ENCODE measurements at regions not wholly inside any gene's neighbourhood (a gene's known extent, or its start where the extent isn't known, plus 50 kb on each side); places are given as distances from the start of the nearest gene placed in this dataset.
"Not testable (repeated sequence)": the region's sequence is repeated elsewhere in the genome, so short reads cannot be mapped to it uniquely, and the experiment has no call there.

GRCh38 chr22:12541412-12542170 lies 2986.4 kb upstream of the OR11H1 start:
- H3K4me3 Mint-ChIP-seq; H3K9me3 Mint-ChIP-seq; H3K27ac Mint-ChIP-seq; ATAC-seq; H3K27me3 Mint-ChIP-seq; intact Hi-C loops (cut with micrococcal nuclease); H3K36me3 Mint-ChIP-seq (ENCODE audit: low read depth); H3K4me1 Mint-ChIP-seq (ENCODE audit: low read depth); POLR2A ChIA-PET; DNase-seq; CTCF ChIA-PET: not testable (repeated sequence)

GRCh38 chr22:12553366-12553765 lies 2974.6 kb upstream of the OR11H1 start:
- H3K9me3 Mint-ChIP-seq; H3K27ac Mint-ChIP-seq; POLR2A ChIA-PET; H3K36me3 Mint-ChIP-seq (ENCODE audit: low read depth); DNase-seq; ATAC-seq; H3K4me1 Mint-ChIP-seq (ENCODE audit: low read depth); H3K4me3 Mint-ChIP-seq; CTCF ChIA-PET; intact Hi-C loops (cut with micrococcal nuclease); H3K27me3 Mint-ChIP-seq: not testable (repeated sequence)

- DNase-seq, H3K9me3 Mint-ChIP-seq: not testable (repeated sequence)
Measured at GRCh38 chr22:12554648-12555192, 2973.3 kb upstream of the OR11H1 start.

GRCh38 chr22:12571500-12571899 lies 2956.5 kb upstream of the OR11H1 start:
- H3K36me3 Mint-ChIP-seq (ENCODE audit: low read depth); intact Hi-C loops (cut with micrococcal nuclease); ATAC-seq; POLR2A ChIA-PET; H3K9me3 Mint-ChIP-seq; H3K27ac Mint-ChIP-seq; H3K27me3 Mint-ChIP-seq; CTCF ChIA-PET; DNase-seq; H3K4me1 Mint-ChIP-seq (ENCODE audit: low read depth); H3K4me3 Mint-ChIP-seq: not testable (repeated sequence)

More at GRCh38 chr22:12554648-12555192, 2973.3 kb upstream of the OR11H1 start:
- H3K36me3 Mint-ChIP-seq (ENCODE audit: low read depth); POLR2A ChIA-PET; ATAC-seq; H3K27me3 Mint-ChIP-seq; H3K4me3 Mint-ChIP-seq; H3K27ac Mint-ChIP-seq; CTCF ChIA-PET; intact Hi-C loops (cut with micrococcal nuclease); H3K4me1 Mint-ChIP-seq (ENCODE audit: low read depth): not testable (repeated sequence)

GRCh38 chr22:12579655-12580054 lies 2948.3 kb upstream of the OR11H1 start:
- H3K27me3 Mint-ChIP-seq; H3K36me3 Mint-ChIP-seq (ENCODE audit: low read depth); H3K4me3 Mint-ChIP-seq; DNase-seq; ATAC-seq; intact Hi-C loops (cut with micrococcal nuclease); H3K9me3 Mint-ChIP-seq; CTCF ChIA-PET; H3K27ac Mint-ChIP-seq; H3K4me1 Mint-ChIP-seq (ENCODE audit: low read depth); POLR2A ChIA-PET: not testable (repeated sequence)

- intact Hi-C loops (cut with micrococcal nuclease); H3K27me3 Mint-ChIP-seq: not testable (repeated sequence)
Measured at GRCh38 chr22:12584457-12584856, 2943.5 kb upstream of the OR11H1 start.

GRCh38 chr22:12584874-12585273 lies 2943.1 kb upstream of the OR11H1 start:
- H3K27me3 Mint-ChIP-seq; CTCF ChIA-PET; DNase-seq; POLR2A ChIA-PET; H3K4me1 Mint-ChIP-seq (ENCODE audit: low read depth); H3K36me3 Mint-ChIP-seq (ENCODE audit: low read depth); ATAC-seq; H3K27ac Mint-ChIP-seq; H3K4me3 Mint-ChIP-seq; intact Hi-C loops (cut with micrococcal nuclease): not testable (repeated sequence)
- peaks cover 11% of the 10 kb centered on the region for H3K9me3 Mint-ChIP-seq

More at GRCh38 chr22:12584457-12584856, 2943.5 kb upstream of the OR11H1 start:
- H3K9me3 Mint-ChIP-seq; H3K27ac Mint-ChIP-seq; CTCF ChIA-PET; H3K4me1 Mint-ChIP-seq (ENCODE audit: low read depth); POLR2A ChIA-PET; DNase-seq; H3K4me3 Mint-ChIP-seq; H3K36me3 Mint-ChIP-seq (ENCODE audit: low read depth); ATAC-seq: not testable (repeated sequence)

- H3K4me1 Mint-ChIP-seq (ENCODE audit: low read depth); POLR2A ChIA-PET; H3K27me3 Mint-ChIP-seq; intact Hi-C loops (cut with micrococcal nuclease); H3K27ac Mint-ChIP-seq; H3K4me3 Mint-ChIP-seq; CTCF ChIA-PET; DNase-seq; H3K36me3 Mint-ChIP-seq (ENCODE audit: low read depth); ATAC-seq: not testable (repeated sequence)
- H3K9me3 Mint-ChIP-seq: peaks cover 47% of the 10 kb centered on the region
Measured at GRCh38 chr22:12595724-12596123, 2932.3 kb upstream of the OR11H1 start.

GRCh38 chr22:12597778-12598177 lies 2930.2 kb upstream of the OR11H1 start:
- ATAC-seq; intact Hi-C loops (cut with micrococcal nuclease); CTCF ChIA-PET; POLR2A ChIA-PET; H3K27me3 Mint-ChIP-seq; H3K4me3 Mint-ChIP-seq; DNase-seq; H3K27ac Mint-ChIP-seq; H3K36me3 Mint-ChIP-seq (ENCODE audit: low read depth); H3K4me1 Mint-ChIP-seq (ENCODE audit: low read depth): not testable (repeated sequence)
- H3K9me3 Mint-ChIP-seq: peaks cover 51% of the 10 kb centered on the region

GRCh38 chr22:12601510-12601869 lies 2926.5 kb upstream of the OR11H1 start:
- ATAC-seq; POLR2A ChIA-PET; CTCF ChIA-PET; H3K36me3 Mint-ChIP-seq (ENCODE audit: low read depth); H3K27me3 Mint-ChIP-seq; intact Hi-C loops (cut with micrococcal nuclease); H3K27ac Mint-ChIP-seq; H3K4me3 Mint-ChIP-seq; DNase-seq; H3K4me1 Mint-ChIP-seq (ENCODE audit: low read depth): not testable (repeated sequence)
- H3K9me3 Mint-ChIP-seq: peaks cover 52% of the 10 kb centered on the region
